Liver (tissue), 8 donors: ENCODE measurements at regions not wholly inside any gene's neighbourhood (a gene's known extent, or its start where the extent isn't known, plus 50 kb on each side); places are given as distances from the start of the nearest gene placed in this dataset.

ENCODE experiments used
- DNase-seq: peaks from one replicate; pipeline ENCODE4 v3.0.0-alpha.2; 2017; ENCODE audit warnings: low spot score
- H3K27ac ChIP-seq, 2 donors: one replicate each; pipeline ENCODE4 v1.7.0; 2013; ENCODE audit warnings: inconsistent platforms in 2 of 2, low read length in 2 of 2, control low read depth in 1 of 2, low read depth in 1 of 2, mild to moderate bottlenecking in 1 of 2
- H3K27me3 ChIP-seq, 4 donors: one replicate each; pipeline versions ENCODE4 v1.6.1 to v1.7.0; 2013; ENCODE audit warnings: low read length in 3 of 4, inconsistent platforms in 1 of 4, mild to moderate bottlenecking in 1 of 4, moderate library complexity in 1 of 4; ENCODE audit not compliant: control insufficient read depth in 4 of 4, insufficient read depth in 4 of 4
- H3K36me3 ChIP-seq, 4 donors: one replicate each; pipeline versions ENCODE4 v1.6.1 to v1.7.0; 2013; ENCODE audit warnings: low read length in 3 of 4, mild to moderate bottlenecking in 3 of 4, low read depth in 1 of 4, moderate library complexity in 1 of 4; ENCODE audit not compliant: control insufficient read depth in 4 of 4, insufficient read depth in 3 of 4
- H3K4me1 ChIP-seq, 4 donors: one replicate each; pipeline versions ENCODE4 v1.6.1 to v1.7.0; 2013; ENCODE audit warnings: low read length in 3 of 4, mild to moderate bottlenecking in 3 of 4, moderate library complexity in 1 of 4; ENCODE audit not compliant: control insufficient read depth in 4 of 4, insufficient read depth in 4 of 4
- H3K4me3 ChIP-seq, 3 donors: one replicate each; pipeline versions ENCODE4 v1.6.1 to v1.7.0; 2013; ENCODE audit warnings: low read length in 3 of 3, control low read depth in 1 of 3, low read depth in 1 of 3, mild to moderate bottlenecking in 1 of 3
- H3K9ac ChIP-seq, 2 donors: one replicate each; pipeline ENCODE4 v1.7.0; 2013; ENCODE audit warnings: low read length in 2 of 2, mild to moderate bottlenecking in 2 of 2, moderate library complexity in 2 of 2, control low read depth in 1 of 2, low read depth in 1 of 2
- H3K9me3 ChIP-seq, 4 donors: one replicate each; pipeline versions ENCODE4 v1.6.1 to v1.7.0; 2013; ENCODE audit warnings: low read length in 3 of 4; ENCODE audit not compliant: control insufficient read depth in 4 of 4
- EGR1 ChIP-seq, 2 donors: IDR thresholded peaks; 2 replicates each; pipeline ENCODE4 v1.6.1; 2016 to 2018; ENCODE audit warnings: antibody characterized with exemption in 2 of 2, low read depth in 2 of 2
- FOXA1 ChIP-seq: IDR thresholded peaks from 2 replicates; pipeline ENCODE4 v1.6.1; 2016; ENCODE audit warnings: antibody characterized with exemption
- FOXA2 ChIP-seq: IDR thresholded peaks from 2 replicates; pipeline ENCODE4 v1.6.1; 2016; ENCODE audit warnings: antibody characterized with exemption
- GABPA ChIP-seq, 2 donors: IDR thresholded peaks in 1 of 2; conservative IDR thresholded peaks in 1 of 2; 2 replicates each; pipeline ENCODE4 v1.6.1; 2016; ENCODE audit warnings: antibody characterized with exemption in 2 of 2, mild to moderate bottlenecking in 1 of 2, moderate library complexity in 1 of 2
- HNF4A ChIP-seq, 2 donors: conservative IDR thresholded peaks; 2 replicates each; pipeline ENCODE4 v1.6.1; 2016; ENCODE audit warnings: antibody characterized with exemption in 2 of 2, mild to moderate bottlenecking in 2 of 2
- HNF4G ChIP-seq: IDR thresholded peaks from 2 replicates; pipeline ENCODE4 v1.6.1; 2016; ENCODE audit warnings: antibody characterized with exemption
- NR2F2 ChIP-seq: IDR thresholded peaks from 2 replicates; pipeline ENCODE4 v1.6.1; 2016; ENCODE audit warnings: antibody characterized with exemption
- RXRA ChIP-seq, 2 donors: IDR thresholded peaks; 2 replicates each; pipeline ENCODE4 v1.6.1; 2017 to 2018; ENCODE audit warnings: antibody characterized with exemption in 2 of 2, mild to moderate bottlenecking in 1 of 2
- TAF1 ChIP-seq: conservative IDR thresholded peaks from 2 replicates; pipeline ENCODE4 v1.6.1; 2016; ENCODE audit warnings: antibody characterized with exemption, mild to moderate bottlenecking
- YY1 ChIP-seq: IDR thresholded peaks from 2 replicates; pipeline ENCODE4 v1.6.1; 2016; ENCODE audit warnings: antibody characterized with exemption, mild to moderate bottlenecking
- WGBS: extraction: QIAGEN DNeasy Blood & Tissue Kit; methylation state at CpG from one replicate; pipeline ENCODE4 v1.1.7; 2013; 5-methylcytosine and 5-hydroxymethylcytosine counted together
- TF ChIP-seq, protein P1 (sequence below): fragments of 150-350 bp; IDR thresholded peaks from 2 replicates; pipeline ENCODE4 v1.5.1; 2017; ENCODE audit warnings: improper control_type of control experiment, low read depth, low read length; ENCODE audit not compliant: missing input control
- TF ChIP-seq, protein P2 (sequence below): IDR thresholded peaks from 2 replicates; pipeline ENCODE4 v1.6.1; 2016; ENCODE audit warnings: antibody characterized with exemption
- TF ChIP-seq, protein P3 (sequence below): IDR thresholded peaks from 2 replicates; pipeline ENCODE4 v1.6.1; 2016; ENCODE audit warnings: antibody characterized with exemption, mild to moderate bottlenecking
- TF ChIP-seq, protein P4 (sequence below): IDR thresholded peaks from 2 replicates; pipeline ENCODE4 v1.6.1; 2016; ENCODE audit warnings: antibody characterized with exemption
- donor health status: healthy.
- donor health status: healthy.
- donor health status: healthy.
- donor health status: healthy.
- donor health status: healthy.

DNA sequence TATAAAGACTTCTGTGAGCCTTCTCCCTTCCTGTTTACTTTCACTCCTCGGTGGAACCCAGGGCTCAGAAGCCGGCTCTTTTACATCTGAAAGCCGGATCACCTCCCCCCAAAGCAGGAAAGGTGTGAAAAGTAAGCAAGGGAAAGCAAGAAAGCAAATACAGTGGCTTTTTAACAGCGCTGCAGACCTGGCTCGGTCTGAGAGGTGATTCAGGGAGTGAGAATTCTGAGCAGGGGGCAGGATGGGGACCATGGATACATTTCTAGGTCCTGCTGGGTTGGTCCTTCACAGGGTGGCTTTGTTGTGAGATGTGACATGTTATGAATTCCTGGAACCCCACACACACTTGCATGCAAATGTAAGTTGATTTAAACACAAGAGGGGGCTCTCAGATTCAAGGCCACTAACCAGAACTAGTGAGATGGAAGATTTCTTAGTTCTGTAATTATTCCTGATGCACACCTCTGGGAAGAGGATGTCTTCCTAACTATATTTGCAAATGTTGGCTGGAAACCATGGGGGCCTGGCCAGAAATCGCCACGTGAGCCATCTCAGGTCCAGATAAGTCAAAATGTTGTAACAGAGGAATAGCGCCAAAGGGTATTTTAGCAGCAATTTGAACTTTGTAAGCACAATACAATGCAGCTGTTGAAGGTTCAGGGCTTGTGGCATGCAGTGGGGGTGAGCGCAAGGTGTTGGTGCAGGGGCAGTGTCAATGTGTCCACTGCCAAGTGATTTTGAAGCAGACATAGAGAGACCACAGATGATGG is 670.1 kb upstream of the LCORL start:
- H3K27me3 ChIP-seq: peaks cover 0 to 5% (median 0%) of the 10 kb centered on the region in 4 donors
- H3K27ac ChIP-seq: no peak overlapping the region
- no peaks in the 10 kb centered on the region for H3K9me3 ChIP-seq
- TF ChIP-seq EGR1 (IDR thresholded peaks at IDR 0.05; ENCODE audit: low read depth in 2 of 2) (no peak), RXRA (IDR thresholded peaks at IDR 0.05) (peak in 1 of 2 donors; percentile 6)
- no peak overlapping the region for H3K9ac ChIP-seq
- 18% methylated on average over 9 of the region's 9 CpGs for whole genome bisulfite sequencing
- no peaks in the 10 kb centered on the region for H3K36me3 ChIP-seq
- no peak overlapping the region for H3K4me3 ChIP-seq
- no peaks in the 10 kb centered on the region for H3K4me1 ChIP-seq
- no peak for DNase-seq

DNA sequence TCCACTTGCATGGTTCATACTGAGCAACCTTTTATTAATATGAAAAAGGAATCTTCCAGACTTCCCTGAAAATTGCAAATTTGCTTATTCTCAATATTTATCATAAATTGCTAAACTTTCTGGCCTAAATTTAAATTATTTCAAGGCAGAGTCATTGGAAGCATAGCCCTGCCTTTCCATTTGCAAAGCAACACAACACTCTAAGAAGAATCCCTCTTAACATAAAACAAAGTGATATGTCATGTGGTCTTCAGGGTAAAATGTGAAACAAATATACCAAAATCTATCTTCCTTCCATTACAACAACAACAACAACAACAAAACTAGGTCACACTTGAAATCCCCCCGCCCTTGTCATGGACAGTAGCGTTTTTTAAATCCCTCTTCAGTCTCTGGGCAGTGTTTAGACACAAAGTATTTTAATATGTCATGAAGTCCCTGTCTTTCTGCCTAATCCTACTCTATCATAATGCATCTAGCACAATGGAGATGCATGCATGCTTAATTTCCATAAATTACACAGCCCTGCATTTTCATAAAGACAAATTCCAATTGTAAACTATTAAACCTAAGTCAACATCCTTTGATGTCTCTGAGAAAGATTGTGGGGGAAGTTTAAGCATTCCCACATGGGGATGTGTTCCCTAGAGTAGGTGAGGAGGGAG is 668.9 kb upstream of the LCORL start:
- H3K36me3 ChIP-seq: no peaks in the 10 kb centered on the region
- H3K9me3 ChIP-seq: no peaks in the 10 kb centered on the region
- WGBS: 60% methylated on average over 2 of the region's 2 CpGs
- no peak overlapping the region for H3K4me3 ChIP-seq
- H3K27me3 ChIP-seq: peaks cover 0 to 8% (median 0%) of the 10 kb centered on the region in 4 donors
- TF ChIP-seq GABPA (IDR thresholded peaks at IDR 0.05 in 1 of 2, conservative IDR thresholded peaks at IDR 0.05 in 1 of 2) (no peak), RXRA (IDR thresholded peaks at IDR 0.05) (no peak), NR2F2 (no peak), YY1 (no peak), FOXA1 (no peak), TAF1 (no peak), HNF4A (conservative IDR thresholded peaks at IDR 0.05) (no peak), HNF4G (no peak), EGR1 (IDR thresholded peaks at IDR 0.05; ENCODE audit: low read depth in 2 of 2) (no peak), FOXA2 (no peak)
- TF ChIP-seq, protein P1, sequence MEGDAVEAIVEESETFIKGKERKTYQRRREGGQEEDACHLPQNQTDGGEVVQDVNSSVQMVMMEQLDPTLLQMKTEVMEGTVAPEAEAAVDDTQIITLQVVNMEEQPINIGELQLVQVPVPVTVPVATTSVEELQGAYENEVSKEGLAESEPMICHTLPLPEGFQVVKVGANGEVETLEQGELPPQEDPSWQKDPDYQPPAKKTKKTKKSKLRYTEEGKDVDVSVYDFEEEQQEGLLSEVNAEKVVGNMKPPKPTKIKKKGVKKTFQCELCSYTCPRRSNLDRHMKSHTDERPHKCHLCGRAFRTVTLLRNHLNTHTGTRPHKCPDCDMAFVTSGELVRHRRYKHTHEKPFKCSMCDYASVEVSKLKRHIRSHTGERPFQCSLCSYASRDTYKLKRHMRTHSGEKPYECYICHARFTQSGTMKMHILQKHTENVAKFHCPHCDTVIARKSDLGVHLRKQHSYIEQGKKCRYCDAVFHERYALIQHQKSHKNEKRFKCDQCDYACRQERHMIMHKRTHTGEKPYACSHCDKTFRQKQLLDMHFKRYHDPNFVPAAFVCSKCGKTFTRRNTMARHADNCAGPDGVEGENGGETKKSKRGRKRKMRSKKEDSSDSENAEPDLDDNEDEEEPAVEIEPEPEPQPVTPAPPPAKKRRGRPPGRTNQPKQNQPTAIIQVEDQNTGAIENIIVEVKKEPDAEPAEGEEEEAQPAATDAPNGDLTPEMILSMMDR: no peak
- TF ChIP-seq, protein P2, sequence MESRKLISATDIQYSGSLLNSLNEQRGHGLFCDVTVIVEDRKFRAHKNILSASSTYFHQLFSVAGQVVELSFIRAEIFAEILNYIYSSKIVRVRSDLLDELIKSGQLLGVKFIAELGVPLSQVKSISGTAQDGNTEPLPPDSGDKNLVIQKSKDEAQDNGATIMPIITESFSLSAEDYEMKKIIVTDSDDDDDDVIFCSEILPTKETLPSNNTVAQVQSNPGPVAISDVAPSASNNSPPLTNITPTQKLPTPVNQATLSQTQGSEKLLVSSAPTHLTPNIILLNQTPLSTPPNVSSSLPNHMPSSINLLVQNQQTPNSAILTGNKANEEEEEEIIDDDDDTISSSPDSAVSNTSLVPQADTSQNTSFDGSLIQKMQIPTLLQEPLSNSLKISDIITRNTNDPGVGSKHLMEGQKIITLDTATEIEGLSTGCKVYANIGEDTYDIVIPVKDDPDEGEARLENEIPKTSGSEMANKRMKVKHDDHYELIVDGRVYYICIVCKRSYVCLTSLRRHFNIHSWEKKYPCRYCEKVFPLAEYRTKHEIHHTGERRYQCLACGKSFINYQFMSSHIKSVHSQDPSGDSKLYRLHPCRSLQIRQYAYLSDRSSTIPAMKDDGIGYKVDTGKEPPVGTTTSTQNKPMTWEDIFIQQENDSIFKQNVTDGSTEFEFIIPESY: no peak
- TF ChIP-seq, protein P3, sequence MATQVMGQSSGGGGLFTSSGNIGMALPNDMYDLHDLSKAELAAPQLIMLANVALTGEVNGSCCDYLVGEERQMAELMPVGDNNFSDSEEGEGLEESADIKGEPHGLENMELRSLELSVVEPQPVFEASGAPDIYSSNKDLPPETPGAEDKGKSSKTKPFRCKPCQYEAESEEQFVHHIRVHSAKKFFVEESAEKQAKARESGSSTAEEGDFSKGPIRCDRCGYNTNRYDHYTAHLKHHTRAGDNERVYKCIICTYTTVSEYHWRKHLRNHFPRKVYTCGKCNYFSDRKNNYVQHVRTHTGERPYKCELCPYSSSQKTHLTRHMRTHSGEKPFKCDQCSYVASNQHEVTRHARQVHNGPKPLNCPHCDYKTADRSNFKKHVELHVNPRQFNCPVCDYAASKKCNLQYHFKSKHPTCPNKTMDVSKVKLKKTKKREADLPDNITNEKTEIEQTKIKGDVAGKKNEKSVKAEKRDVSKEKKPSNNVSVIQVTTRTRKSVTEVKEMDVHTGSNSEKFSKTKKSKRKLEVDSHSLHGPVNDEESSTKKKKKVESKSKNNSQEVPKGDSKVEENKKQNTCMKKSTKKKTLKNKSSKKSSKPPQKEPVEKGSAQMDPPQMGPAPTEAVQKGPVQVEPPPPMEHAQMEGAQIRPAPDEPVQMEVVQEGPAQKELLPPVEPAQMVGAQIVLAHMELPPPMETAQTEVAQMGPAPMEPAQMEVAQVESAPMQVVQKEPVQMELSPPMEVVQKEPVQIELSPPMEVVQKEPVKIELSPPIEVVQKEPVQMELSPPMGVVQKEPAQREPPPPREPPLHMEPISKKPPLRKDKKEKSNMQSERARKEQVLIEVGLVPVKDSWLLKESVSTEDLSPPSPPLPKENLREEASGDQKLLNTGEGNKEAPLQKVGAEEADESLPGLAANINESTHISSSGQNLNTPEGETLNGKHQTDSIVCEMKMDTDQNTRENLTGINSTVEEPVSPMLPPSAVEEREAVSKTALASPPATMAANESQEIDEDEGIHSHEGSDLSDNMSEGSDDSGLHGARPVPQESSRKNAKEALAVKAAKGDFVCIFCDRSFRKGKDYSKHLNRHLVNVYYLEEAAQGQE: no peak
- TF ChIP-seq, protein P4, sequence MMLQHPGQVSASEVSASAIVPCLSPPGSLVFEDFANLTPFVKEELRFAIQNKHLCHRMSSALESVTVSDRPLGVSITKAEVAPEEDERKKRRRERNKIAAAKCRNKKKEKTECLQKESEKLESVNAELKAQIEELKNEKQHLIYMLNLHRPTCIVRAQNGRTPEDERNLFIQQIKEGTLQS: no peak
- no peaks in the 10 kb centered on the region for H3K4me1 ChIP-seq
- no peak for DNase-seq
- H3K9ac ChIP-seq: no peak overlapping the region
- no peak overlapping the region for H3K27ac ChIP-seq
